Hematopoietic multipotent progenitor cell (in vitro differentiated cells): ENCODE measurements at regions not wholly inside any gene's neighbourhood (a gene's known extent, or its start where the extent isn't known, plus 50 kb on each side); places are given as distances from the start of the nearest gene placed in this dataset.
"Not testable (repeated sequence)": the region's sequence is repeated elsewhere in the genome, so short reads cannot be mapped to it uniquely, and the experiment has no call there.

Experiments used
- DNase-seq, 3 donors: peaks; one replicate each; pipeline ENCODE4 v3.0.0-alpha.2; 2011 to 2015; ENCODE audit warnings: low read depth in 2 of 3, low spot score in 2 of 3

- DNase-seq, result no peak
Measured at GRCh38 chr18:46179306-46179705, 75.1 kb downstream of the HAUS1 start.

GRCh38 chr18:46182633-46183358 lies 78.6 kb downstream of the HAUS1 start:
- DNase-seq, result no peak

- DNase-seq, result not testable (repeated sequence)
Measured at GRCh38 chr18:46184296-46184695, 80.1 kb downstream of the HAUS1 start.

GRCh38 chr18:46184727-46185126 lies 80.5 kb downstream of the HAUS1 start:
- DNase-seq, result peak in 1 of 3 donors; percentile 32

GRCh38 chr18:46190667-46191066 lies 86.5 kb downstream of the HAUS1 start:
- no peak for DNase-seq

- DNase-seq, result no peak
Measured at GRCh38 chr18:46196627-46197243, 92.5 kb downstream of the HAUS1 start.

GRCh38 chr18:46199515-46200147 lies 95.4 kb downstream of the HAUS1 start:
- no peak for DNase-seq

GRCh38 chr18:46200178-46201055 lies 96.2 kb downstream of the HAUS1 start:
- not testable (repeated sequence) for DNase-seq

GRCh38 chr18:46204143-46204542 lies 100.0 kb downstream of the HAUS1 start:
- no peak for DNase-seq

- DNase-seq, result no peak
Measured at GRCh38 chr18:46207985-46208384, 103.8 kb downstream of the HAUS1 start.

- DNase-seq, result no peak
Measured at GRCh38 chr18:46209161-46209560, 105.0 kb downstream of the HAUS1 start.

GRCh38 chr18:46211816-46212215 lies 107.6 kb downstream of the HAUS1 start:
- peak in 2 of 3 donors; percentile 46 to 53 for DNase-seq

- no peak for DNase-seq
Measured at GRCh38 chr18:46212398-46212797, 108.2 kb downstream of the HAUS1 start.

- peak in 1 of 3 donors; percentile 55 for DNase-seq
Measured at GRCh38 chr18:46213295-46213694, 109.1 kb downstream of the HAUS1 start.

GRCh38 chr18:46214435-46214834 lies 110.2 kb downstream of the HAUS1 start:
- DNase-seq, result no peak

- no peak for DNase-seq
Measured at GRCh38 chr18:46215902-46216723, 111.9 kb downstream of the HAUS1 start.

- DNase-seq, result no peak
Measured at GRCh38 chr18:46220116-46220515, 115.9 kb downstream of the HAUS1 start.

- DNase-seq, result no peak
Measured at GRCh38 chr18:46222093-46222492, 117.9 kb downstream of the HAUS1 start.

- peak in 1 of 3 donors; percentile 55 for DNase-seq
Measured at GRCh38 chr18:46222710-46223360, 118.7 kb downstream of the HAUS1 start.
